ENCODE measurements at regions not wholly inside any gene's neighbourhood (a gene's known extent, or its start where the extent isn't known, plus 50 kb on each side); places are given as distances from the start of the nearest gene placed in this dataset.

DNA sequence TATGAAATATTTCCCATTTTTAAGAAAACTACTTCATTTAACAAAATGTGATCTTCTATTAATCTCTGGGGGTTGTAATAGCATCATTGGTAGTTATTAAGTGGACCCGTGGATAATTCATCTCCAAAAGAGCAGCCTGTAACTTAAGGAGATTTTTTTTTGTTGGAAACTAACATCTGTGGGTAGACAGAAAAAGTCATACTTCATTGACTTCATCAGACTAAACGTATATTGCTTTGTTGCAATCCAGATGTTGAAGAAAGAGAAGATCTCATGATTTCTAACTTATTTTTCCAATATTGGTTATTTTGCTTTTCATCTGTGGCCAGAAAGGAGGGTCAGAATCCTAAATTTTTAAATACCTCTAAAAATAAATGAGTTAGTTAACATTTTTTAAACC is 296.5 kb upstream of the MIR17HG start:
- Histone ChIP-seq H3K36me3 (replicated peaks; ENCODE audit: low read depth, low read length) (no peaks in the 10 kb centered on the region), H4K20me1 (ENCODE audit: insufficient read depth, low read length) (no peaks in the 10 kb centered on the region), H3K79me2 (ENCODE audit: low read length) (no peaks in the 10 kb centered on the region), H3K4me1 (ENCODE audit: low read length) (peaks cover 4% of the 10 kb centered on the region), H3K4me2 (ENCODE audit: low read length) (no peak overlapping the region), H3K4me3 (ENCODE audit: low read length) (no peak overlapping the region), H2AFZ (ENCODE audit: low read depth, low read length) (no peak overlapping the region), H3K9me3 (ENCODE audit: insufficient read depth, low read length) (no peaks in the 10 kb centered on the region), H3K27ac (ENCODE audit: low read length) (no peak overlapping the region), H3K27me3 (ENCODE audit: low read depth, low read length) (no peaks in the 10 kb centered on the region), H3K9ac (ENCODE audit: low read length) (no peak overlapping the region)
- no peak for TF ChIP-seq EZH2phosphoT487 (IDR thresholded peaks at IDR 0.05; ENCODE audit: low read depth)
- TF ChIP-seq, protein P1, sequence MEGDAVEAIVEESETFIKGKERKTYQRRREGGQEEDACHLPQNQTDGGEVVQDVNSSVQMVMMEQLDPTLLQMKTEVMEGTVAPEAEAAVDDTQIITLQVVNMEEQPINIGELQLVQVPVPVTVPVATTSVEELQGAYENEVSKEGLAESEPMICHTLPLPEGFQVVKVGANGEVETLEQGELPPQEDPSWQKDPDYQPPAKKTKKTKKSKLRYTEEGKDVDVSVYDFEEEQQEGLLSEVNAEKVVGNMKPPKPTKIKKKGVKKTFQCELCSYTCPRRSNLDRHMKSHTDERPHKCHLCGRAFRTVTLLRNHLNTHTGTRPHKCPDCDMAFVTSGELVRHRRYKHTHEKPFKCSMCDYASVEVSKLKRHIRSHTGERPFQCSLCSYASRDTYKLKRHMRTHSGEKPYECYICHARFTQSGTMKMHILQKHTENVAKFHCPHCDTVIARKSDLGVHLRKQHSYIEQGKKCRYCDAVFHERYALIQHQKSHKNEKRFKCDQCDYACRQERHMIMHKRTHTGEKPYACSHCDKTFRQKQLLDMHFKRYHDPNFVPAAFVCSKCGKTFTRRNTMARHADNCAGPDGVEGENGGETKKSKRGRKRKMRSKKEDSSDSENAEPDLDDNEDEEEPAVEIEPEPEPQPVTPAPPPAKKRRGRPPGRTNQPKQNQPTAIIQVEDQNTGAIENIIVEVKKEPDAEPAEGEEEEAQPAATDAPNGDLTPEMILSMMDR (IDR thresholded peaks at IDR 0.05; ENCODE audit: low read depth, low read length): no peak

DNA sequence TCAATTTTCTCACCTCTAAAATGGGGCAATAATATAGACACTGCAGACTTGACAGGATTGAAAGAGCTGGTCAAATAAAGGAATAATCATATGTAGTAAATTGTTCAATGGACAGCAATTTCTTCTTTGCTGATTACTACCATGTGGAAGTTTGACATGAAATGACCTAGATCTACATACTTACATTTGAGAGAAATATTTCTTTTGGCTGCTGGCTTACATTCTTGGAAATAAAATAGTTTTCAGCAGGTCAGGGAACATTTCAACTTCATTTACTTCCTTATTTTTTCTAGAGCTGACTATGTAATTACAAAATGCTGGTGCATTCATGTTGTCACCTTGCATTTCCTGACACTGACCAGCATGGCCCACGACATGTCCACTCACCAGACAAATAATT is 294.6 kb upstream of the MIR17HG start:
- no peaks in the 10 kb centered on the region for H3K79me2 ChIP-seq (ENCODE audit: low read length)
- peaks cover 17% of the 10 kb centered on the region for H3K4me1 ChIP-seq (ENCODE audit: low read length)
- H3K4me2 ChIP-seq (ENCODE audit: low read length): no peak overlapping the region
- no peaks in the 10 kb centered on the region for H3K27me3 ChIP-seq (ENCODE audit: low read depth, low read length)
- no peak overlapping the region for H3K4me3 ChIP-seq (ENCODE audit: low read length)
- H3K9ac ChIP-seq (ENCODE audit: low read length): no peak overlapping the region
- H3K9me3 ChIP-seq (ENCODE audit: insufficient read depth, low read length): no peaks in the 10 kb centered on the region
- H2AFZ ChIP-seq (ENCODE audit: low read depth, low read length): no peak overlapping the region
- H3K36me3 ChIP-seq (replicated peaks; ENCODE audit: low read depth, low read length): no peaks in the 10 kb centered on the region
- no peak overlapping the region for H3K27ac ChIP-seq (ENCODE audit: low read length)
- no peaks in the 10 kb centered on the region for H4K20me1 ChIP-seq (ENCODE audit: insufficient read depth, low read length)
- TF ChIP-seq, protein P1 (IDR thresholded peaks at IDR 0.05; ENCODE audit: low read depth, low read length): no peak
- TF ChIP-seq EZH2phosphoT487 (IDR thresholded peaks at IDR 0.05; ENCODE audit: low read depth): no peak

GRCh38 chr13:91053318-91054065 is 294.0 kb upstream of the MIR17HG start:
- no peaks in the 10 kb centered on the region for H3K79me2 ChIP-seq (ENCODE audit: low read length)
- no peak overlapping the region for H2AFZ ChIP-seq (ENCODE audit: low read depth, low read length)
- H3K4me3 ChIP-seq (ENCODE audit: low read length): no peak overlapping the region
- H3K27me3 ChIP-seq (ENCODE audit: low read depth, low read length): no peaks in the 10 kb centered on the region
- no peaks in the 10 kb centered on the region for H4K20me1 ChIP-seq (ENCODE audit: insufficient read depth, low read length)
- no peaks in the 10 kb centered on the region for H3K36me3 ChIP-seq (replicated peaks; ENCODE audit: low read depth, low read length)
- no peaks in the 10 kb centered on the region for H3K9me3 ChIP-seq (ENCODE audit: insufficient read depth, low read length)
- no peak overlapping the region for H3K4me2 ChIP-seq (ENCODE audit: low read length)
- no peak overlapping the region for H3K9ac ChIP-seq (ENCODE audit: low read length)
- no peak for TF ChIP-seq EZH2phosphoT487 (IDR thresholded peaks at IDR 0.05; ENCODE audit: low read depth)
- H3K27ac ChIP-seq (ENCODE audit: low read length): no peak overlapping the region
- H3K4me1 ChIP-seq (ENCODE audit: low read length): peaks cover 17% of the 10 kb centered on the region

DNA sequence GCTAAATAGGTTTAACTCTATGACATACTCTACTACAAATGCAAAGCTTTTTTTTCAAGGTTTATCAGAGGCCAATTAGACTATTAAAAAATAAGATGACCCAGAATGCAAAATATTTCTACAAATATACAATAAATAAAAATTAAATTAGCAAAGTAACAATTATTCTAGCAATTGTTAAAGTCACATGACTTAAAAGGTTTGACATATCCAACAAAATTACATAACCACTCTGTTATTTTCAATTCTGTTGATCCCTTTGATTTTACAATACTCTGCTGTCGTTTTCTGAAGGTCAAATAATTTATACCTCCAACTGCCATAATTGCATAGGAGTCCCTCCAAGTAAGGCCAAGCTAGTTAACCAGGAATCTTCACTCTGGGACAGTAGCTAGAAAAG is 292.6 kb upstream of the MIR17HG start:
- Histone ChIP-seq H3K79me2 (ENCODE audit: low read length) (no peaks in the 10 kb centered on the region), H3K9me3 (ENCODE audit: insufficient read depth, low read length) (no peaks in the 10 kb centered on the region), H3K4me2 (ENCODE audit: low read length) (no peak overlapping the region)

More for the DNA sequence above, 292.6 kb upstream of the MIR17HG start:
- H3K4me3 ChIP-seq (ENCODE audit: low read length): no peak overlapping the region
- no peaks in the 10 kb centered on the region for H3K36me3 ChIP-seq (replicated peaks; ENCODE audit: low read depth, low read length)
- TF ChIP-seq, protein P1 (IDR thresholded peaks at IDR 0.05; ENCODE audit: low read depth, low read length): no peak
- no peak for TF ChIP-seq EZH2phosphoT487 (IDR thresholded peaks at IDR 0.05; ENCODE audit: low read depth)
- no peaks in the 10 kb centered on the region for H4K20me1 ChIP-seq (ENCODE audit: insufficient read depth, low read length)
- H3K27ac ChIP-seq (ENCODE audit: low read length): no peak overlapping the region
- H3K27me3 ChIP-seq (ENCODE audit: low read depth, low read length): no peaks in the 10 kb centered on the region
- H3K4me1 ChIP-seq (ENCODE audit: low read length): peaks cover 17% of the 10 kb centered on the region
- no peak overlapping the region for H2AFZ ChIP-seq (ENCODE audit: low read depth, low read length)
- no peak overlapping the region for H3K9ac ChIP-seq (ENCODE audit: low read length)

Measured in OCI-LY3 (cell line).